ENCODE measurements at regions not wholly inside any gene's neighbourhood (a gene's known extent, or its start where the extent isn't known, plus 50 kb on each side); places are given as distances from the start of the nearest gene placed in this dataset.

GRCh38 chr10:128664729-128665128 is 538.5 kb upstream of the MKI67 start:
- ChIA-PET CTCF (no interaction called here), POLR2A (no interaction called here)

- ChIA-PET CTCF (no interaction called here), POLR2A (no interaction called here)
Observed at GRCh38 chr10:128675405-128675804, 549.2 kb upstream of the MKI67 start.

GRCh38 chr10:128680116-128680515 is 553.9 kb upstream of the MKI67 start:
- CTCF ChIA-PET = no interaction called here
- POLR2A ChIA-PET = interaction anchor here (0.6 kb wide), 1 partner anchor 1145 kb away, joined by 3 read pairs; no protein-coding TSS in a partner anchor

GRCh38 chr10:128684215-128684614 is 558.0 kb upstream of the MKI67 start:
- CTCF ChIA-PET = no interaction called here

GRCh38 chr10:128686630-128687278 is 560.5 kb upstream of the MKI67 start:
- ChIA-PET CTCF (no interaction called here), POLR2A (no interaction called here)

More at GRCh38 chr10:128684215-128684614, 558.0 kb upstream of the MKI67 start:
- POLR2A ChIA-PET = no interaction called here

- POLR2A ChIA-PET = no interaction called here
- CTCF ChIA-PET = no interaction called here
Observed at GRCh38 chr10:128687408-128687807, 561.2 kb upstream of the MKI67 start.

- ChIA-PET CTCF (no interaction called here), POLR2A (no interaction called here)
Observed at GRCh38 chr10:128687927-128688549, 561.8 kb upstream of the MKI67 start.

- POLR2A ChIA-PET = no interaction called here
- CTCF ChIA-PET = no interaction called here
Observed at GRCh38 chr10:128689667-128690066, 563.4 kb upstream of the MKI67 start.

GRCh38 chr10:128693493-128694131 is 567.4 kb upstream of the MKI67 start:
- CTCF ChIA-PET = no interaction called here
- POLR2A ChIA-PET = no interaction called here

- POLR2A ChIA-PET = no interaction called here
- CTCF ChIA-PET = no interaction called here
Observed at GRCh38 chr10:128694168-128694850, 568.1 kb upstream of the MKI67 start.

- CTCF ChIA-PET = no interaction called here
Observed at GRCh38 chr10:128694851-128695725, 568.9 kb upstream of the MKI67 start.

GRCh38 chr10:128695931-128696330 is 569.7 kb upstream of the MKI67 start:
- POLR2A ChIA-PET = no interaction called here
- CTCF ChIA-PET = interaction anchor here (0.7 kb wide), 1 partner anchor 47 kb away, joined by 5 read pairs; no protein-coding TSS in a partner anchor

More at GRCh38 chr10:128694851-128695725, 568.9 kb upstream of the MKI67 start:
- POLR2A ChIA-PET = no interaction called here

GRCh38 chr10:128697437-128697836 is 571.2 kb upstream of the MKI67 start:
- ChIA-PET CTCF (no interaction called here), POLR2A (no interaction called here)

GRCh38 chr10:128701381-128701780 is 575.2 kb upstream of the MKI67 start:
- CTCF ChIA-PET = no interaction called here
- POLR2A ChIA-PET = no interaction called here

- ChIA-PET CTCF (no interaction called here), POLR2A (no interaction called here)
Observed at GRCh38 chr10:128701837-128702236, 575.6 kb upstream of the MKI67 start.

- ChIA-PET POLR2A (no interaction called here), CTCF (no interaction called here)
Observed at GRCh38 chr10:128704716-128705115, 578.5 kb upstream of the MKI67 start.

- POLR2A ChIA-PET = no interaction called here
- CTCF ChIA-PET = no interaction called here
Observed at GRCh38 chr10:128708182-128708581, 582.0 kb upstream of the MKI67 start.

- ChIA-PET POLR2A (no interaction called here), CTCF (no interaction called here)
Observed at GRCh38 chr10:128709686-128710085, 583.5 kb upstream of the MKI67 start.

- CTCF ChIA-PET = no interaction called here
- POLR2A ChIA-PET = no interaction called here
Observed at GRCh38 chr10:128710098-128710797, 584.0 kb upstream of the MKI67 start.

GRCh38 chr10:128710798-128711183 is 584.6 kb upstream of the MKI67 start:
- POLR2A ChIA-PET = no interaction called here

More at GRCh38 chr10:128710798-128711183, 584.6 kb upstream of the MKI67 start:
- CTCF ChIA-PET = no interaction called here

Data from activated CD8-positive, alpha-beta memory T cell treated with anti-CD3 and anti-CD28 coated beads for 36 hours (primary cell).